Renal cortical epithelial cell (primary cell): ENCODE measurements at regions not wholly inside any gene's neighbourhood (a gene's known extent, or its start where the extent isn't known, plus 50 kb on each side); places are given as distances from the start of the nearest gene placed in this dataset.
"Not testable (repeated sequence)": the region's sequence is repeated elsewhere in the genome, so short reads cannot be mapped to it uniquely, and the experiment has no call there.

Experiments
- DNase-seq: peaks from one replicate; pipeline ENCODE4 v3.0.0-alpha.2; 2011; ENCODE audit warnings: low read depth

GRCh38 chr12:58009405-58010195 is 68.2 kb downstream of the ATP23 start:
- peak; percentile 25 for DNase-seq

GRCh38 chr12:58011676-58012075 is 70.3 kb downstream of the ATP23 start:
- no peak for DNase-seq

GRCh38 chr12:58022379-58023020 is 81.1 kb downstream of the ATP23 start:
- DNase-seq: not testable (repeated sequence)

GRCh38 chr12:58025431-58025830 is 84.1 kb downstream of the ATP23 start:
- no peak for DNase-seq

GRCh38 chr12:58026426-58026825 is 85.1 kb downstream of the ATP23 start:
- DNase-seq: no peak

GRCh38 chr12:58026897-58027891 is 85.8 kb downstream of the ATP23 start:
- DNase-seq: peak; percentile 93

GRCh38 chr12:58028294-58028693 is 86.9 kb downstream of the ATP23 start:
- DNase-seq: peak; percentile 72

- DNase-seq: no peak
Measured at GRCh38 chr12:58029260-58029659, 87.9 kb downstream of the ATP23 start.

GRCh38 chr12:58030566-58031279 is 89.4 kb downstream of the ATP23 start:
- DNase-seq: peak; percentile 74

GRCh38 chr12:58032156-58032555 is 90.8 kb downstream of the ATP23 start:
- no peak for DNase-seq

GRCh38 chr12:58033831-58034230 is 92.5 kb downstream of the ATP23 start:
- DNase-seq: no peak

GRCh38 chr12:58034311-58034710 is 92.9 kb downstream of the ATP23 start:
- DNase-seq: no peak

- DNase-seq: no peak
Measured at GRCh38 chr12:58034712-58035111, 93.3 kb downstream of the ATP23 start.

- DNase-seq: no peak
Measured at GRCh38 chr12:58041441-58041840, 100.1 kb downstream of the ATP23 start.

- no peak for DNase-seq
Measured at GRCh38 chr12:58044966-58045365, 103.6 kb downstream of the ATP23 start.

- no peak for DNase-seq
Measured at GRCh38 chr12:58046271-58046670, 104.9 kb downstream of the ATP23 start.

- DNase-seq: no peak
Measured at GRCh38 chr12:58051378-58051777, 110.0 kb downstream of the ATP23 start.

GRCh38 chr12:58064666-58065065 is 123.3 kb downstream of the ATP23 start:
- DNase-seq: peak; percentile 2

- peak; percentile 30 for DNase-seq
Measured at GRCh38 chr12:58066296-58066695, 124.9 kb downstream of the ATP23 start.

- peak; percentile 93 for DNase-seq
Measured at GRCh38 chr12:58067610-58068387, 126.4 kb downstream of the ATP23 start.

GRCh38 chr12:58068706-58069105 is 127.3 kb downstream of the ATP23 start:
- no peak for DNase-seq
